GM18868 (cell line): ENCODE measurements at regions not wholly inside any gene's neighbourhood (a gene's known extent, or its start where the extent isn't known, plus 50 kb on each side); places are given as distances from the start of the nearest gene placed in this dataset.

ENCODE experiments used
- ATAC-seq: cut with Tn5 transposase; IDR thresholded peaks from one replicate; pipeline ENCODE4 v1.9.1; 2021; ENCODE audit warnings: mild to moderate bottlenecking, moderate library complexity; ENCODE audit not compliant: unreplicated experiment

DNA sequence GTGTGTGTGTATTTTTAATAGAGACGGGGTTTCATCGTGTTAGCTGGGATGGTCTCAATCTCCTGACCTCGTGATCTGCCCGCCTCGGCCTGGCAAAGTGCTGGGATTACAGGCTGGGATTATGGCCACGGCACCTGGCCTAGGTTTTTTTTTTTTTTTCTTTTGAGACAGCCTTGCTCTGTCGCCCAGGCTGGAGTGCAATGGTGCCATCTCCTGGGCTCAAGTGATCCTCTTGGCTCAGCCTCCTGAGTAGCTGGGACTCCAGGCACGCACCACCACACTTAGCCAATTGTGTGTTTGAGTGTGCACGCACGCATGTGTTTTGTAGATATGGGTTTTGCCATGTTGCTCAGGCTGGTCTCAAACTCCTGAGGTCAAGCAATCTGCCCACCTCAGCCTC lies 629.8 kb downstream of the ETV1 start:
- no peak for ATAC-seq

DNA sequence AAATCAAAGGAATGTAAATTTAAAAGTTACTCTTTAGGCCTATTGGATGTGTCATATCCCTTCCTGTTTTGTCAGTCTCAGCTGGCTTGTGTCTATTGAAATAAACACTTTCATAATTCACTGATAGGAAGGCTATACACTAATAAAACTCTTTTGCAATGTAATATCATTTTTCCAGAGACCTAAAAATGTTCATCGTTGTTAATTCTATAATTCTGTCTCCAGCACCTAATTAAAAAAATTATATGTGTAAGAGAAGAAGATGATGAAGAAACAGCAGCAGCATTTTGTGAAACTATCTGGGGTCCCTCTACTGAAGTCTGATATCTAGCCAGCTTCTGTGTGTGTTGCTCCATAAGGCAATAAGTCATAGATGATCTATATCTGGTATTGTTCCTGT lies 602.7 kb downstream of the ETV1 start:
- no peak for ATAC-seq

DNA sequence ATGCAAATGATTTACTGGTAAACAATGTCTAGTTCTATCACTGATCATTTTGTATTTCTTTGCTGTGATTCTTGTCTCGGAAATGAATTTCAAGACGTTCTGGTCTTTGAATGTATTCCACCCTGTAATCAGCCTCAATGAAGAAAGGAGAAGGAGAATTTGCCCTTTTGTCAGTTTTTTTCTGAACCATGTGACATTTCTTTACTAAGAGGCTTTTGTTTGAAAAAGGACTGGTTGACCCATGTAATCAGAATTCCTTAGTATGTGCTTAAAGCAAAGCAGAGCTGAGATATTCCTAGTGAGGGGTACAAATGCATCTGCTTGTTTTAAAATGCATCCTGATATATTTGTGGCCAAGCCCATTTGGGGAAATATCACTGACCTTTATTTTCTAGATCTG lies 581.6 kb downstream of the ETV1 start:
- no peak for ATAC-seq

DNA sequence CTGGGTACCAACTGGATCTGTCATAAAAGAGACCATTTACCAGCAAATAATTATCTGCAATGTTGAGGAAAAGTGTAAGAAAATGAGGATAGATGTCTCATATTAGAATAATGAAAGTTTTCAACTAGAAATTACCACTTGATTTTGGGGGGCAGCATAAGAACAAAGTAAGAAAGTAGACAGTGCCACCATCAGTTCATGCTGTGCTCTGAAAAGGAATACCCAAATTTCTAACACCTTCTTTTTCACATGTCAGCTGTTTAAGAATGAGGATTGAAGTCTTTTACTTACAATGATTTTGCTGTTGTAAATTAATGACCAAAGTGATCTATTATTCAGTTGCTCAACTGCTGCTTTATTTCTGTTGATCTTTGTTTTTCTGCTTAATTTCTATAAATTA lies 578.3 kb downstream of the ETV1 start:
- no peak for ATAC-seq

DNA sequence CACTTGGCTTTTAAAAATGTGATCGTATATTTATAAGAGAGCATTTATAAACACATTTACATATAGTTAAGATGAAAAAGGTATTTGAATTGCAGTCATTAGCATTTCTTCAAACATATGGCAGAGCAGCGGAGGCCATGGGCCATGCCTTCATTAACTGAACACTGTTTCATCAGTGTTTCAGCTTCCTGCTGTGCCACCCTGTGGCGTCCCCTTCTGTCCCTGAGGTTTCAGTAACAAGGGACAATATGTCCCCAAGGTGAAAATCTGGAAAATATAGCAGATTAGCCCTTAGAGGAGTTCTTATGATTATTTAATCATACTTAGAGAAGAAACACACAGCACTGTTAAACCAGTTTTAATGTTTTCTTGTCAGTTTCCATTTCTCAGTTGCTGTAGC lies 577.8 kb downstream of the ETV1 start:
- no peak for ATAC-seq

DNA sequence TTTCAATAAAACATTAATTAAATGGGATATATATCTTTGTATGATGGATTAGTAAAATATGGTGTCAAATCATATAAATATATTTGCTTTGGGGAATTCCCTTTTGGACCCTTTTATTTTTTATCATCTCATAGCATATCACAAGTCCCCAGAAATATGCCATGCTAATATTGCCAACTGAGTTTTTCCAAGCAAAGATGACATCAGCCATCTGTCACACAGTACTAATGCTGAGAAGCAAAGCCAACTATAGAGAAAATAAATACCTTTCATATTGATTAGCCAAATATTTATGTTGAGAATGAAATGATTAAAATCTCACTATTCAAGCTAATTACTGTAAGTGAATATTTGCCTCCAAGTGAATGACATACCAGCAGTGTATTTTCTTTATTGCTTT lies 575.3 kb downstream of the ETV1 start:
- ATAC-seq = no peak

DNA sequence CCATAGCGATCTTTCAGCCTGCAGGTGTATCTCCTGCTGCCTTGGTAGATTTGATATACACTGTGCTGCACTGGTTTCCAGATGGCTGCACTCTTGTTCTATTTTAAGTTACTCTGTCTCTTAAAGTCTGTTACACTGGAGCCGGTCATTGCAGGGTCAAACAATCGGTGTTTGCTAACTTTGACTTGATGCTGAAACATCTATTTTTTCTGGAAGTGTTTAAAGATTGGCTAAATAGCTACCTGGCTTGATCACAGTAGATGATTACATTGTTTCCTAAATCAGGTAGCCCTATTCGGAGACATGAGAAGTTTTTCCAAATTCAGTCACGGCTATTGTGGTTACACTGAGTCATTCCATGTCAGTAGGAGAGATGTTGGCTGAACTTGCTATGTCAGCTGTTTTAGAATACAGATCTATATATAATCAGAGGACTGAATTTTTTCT lies 574.8 kb downstream of the ETV1 start:
- ATAC-seq = no peak

DNA sequence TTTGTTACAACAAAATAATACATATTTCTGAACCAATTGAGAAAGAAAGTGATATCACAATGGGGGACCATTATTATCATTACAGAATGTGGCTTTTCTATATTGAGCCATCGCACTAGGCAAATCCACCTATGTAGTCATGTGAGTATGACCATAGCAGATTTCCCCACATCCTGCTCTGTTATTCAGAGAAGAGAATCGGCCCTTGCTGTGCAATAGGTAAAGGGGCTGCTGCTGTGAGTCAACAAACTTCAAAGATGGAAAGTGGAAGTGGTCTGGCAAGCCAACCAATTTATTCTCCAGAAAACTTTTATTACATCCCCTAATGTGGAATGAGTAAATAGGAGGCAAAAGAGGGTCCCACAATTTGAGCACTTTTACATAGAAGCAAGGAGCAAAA lies 573.4 kb downstream of the ETV1 start:
- no peak for ATAC-seq

DNA sequence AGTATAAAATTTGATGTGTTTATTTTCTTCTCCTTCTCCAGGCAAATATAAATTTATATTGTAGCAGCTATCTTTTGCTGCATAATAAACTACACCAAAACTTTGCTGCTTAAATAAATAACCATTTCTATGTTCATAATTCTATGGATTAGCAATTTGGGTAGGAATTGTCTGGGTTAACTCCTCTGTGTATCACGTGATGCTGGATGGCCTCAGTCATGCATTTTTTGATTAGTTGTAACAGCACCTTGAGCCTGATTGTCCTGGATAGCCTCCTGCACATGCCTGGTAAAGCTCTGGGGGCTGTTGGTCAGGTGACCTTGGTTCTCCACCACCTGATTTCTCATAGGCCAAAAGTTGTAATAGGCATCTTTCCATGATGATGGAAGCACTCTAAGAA lies 572.9 kb downstream of the ETV1 start:
- no peak for ATAC-seq

DNA sequence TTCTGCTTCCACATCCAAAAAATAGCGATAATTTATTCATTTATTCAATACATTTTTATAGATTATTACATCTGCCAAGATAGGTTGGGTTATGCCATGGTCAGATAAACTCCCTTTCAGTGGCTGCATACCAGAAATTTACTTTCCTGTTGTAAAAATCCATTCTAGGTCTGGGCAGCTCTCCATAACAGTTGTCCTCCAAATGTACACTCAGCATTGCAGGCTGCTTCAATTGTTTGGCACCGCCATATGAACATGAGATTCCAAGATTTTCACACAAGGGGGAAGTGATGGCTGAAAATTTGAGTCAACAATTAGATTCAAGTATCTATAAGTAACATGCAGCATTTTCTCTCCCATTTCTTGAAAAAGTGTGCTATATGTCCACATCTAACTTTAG lies 568.7 kb downstream of the ETV1 start:
- ATAC-seq = no peak

DNA sequence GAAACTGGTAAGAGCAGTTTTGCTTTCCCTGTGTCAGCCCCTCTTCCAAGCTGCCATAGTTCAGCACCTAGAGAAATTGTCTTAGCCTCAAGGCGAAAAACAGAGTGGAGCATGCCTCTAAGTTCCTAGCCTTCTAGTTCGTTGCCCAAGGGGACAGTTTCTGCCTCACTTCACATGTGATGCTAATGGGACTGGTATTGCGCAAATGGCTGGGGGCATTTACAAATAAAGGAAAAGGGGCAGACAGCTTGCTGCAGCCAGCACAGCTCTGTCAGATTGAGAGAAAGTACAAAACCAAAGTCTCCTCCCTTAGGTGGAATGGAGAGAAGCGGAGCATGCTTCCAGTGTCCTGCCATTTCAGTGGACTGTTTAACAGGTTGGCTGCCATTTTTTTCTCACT lies 567.7 kb downstream of the ETV1 start:
- no peak for ATAC-seq

DNA sequence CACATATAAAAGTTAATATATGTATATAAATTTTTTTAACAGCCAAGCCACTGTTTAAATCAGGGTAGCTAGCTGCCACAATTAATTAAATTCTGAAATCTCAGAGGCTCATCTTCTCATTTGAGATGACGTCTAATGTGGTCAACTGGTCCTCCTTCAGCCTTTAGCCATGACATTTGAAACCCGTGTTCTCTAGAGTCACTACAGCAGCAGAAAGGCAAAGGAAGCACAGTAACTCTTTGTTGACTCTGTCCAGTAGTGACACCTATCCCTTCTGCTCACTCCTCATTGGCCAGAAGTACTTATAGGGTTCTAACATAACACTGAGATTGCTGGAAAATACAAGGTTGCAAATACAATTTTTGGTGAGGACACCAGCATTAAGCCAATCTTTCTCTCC lies 555.5 kb downstream of the ETV1 start:
- no peak for ATAC-seq

DNA sequence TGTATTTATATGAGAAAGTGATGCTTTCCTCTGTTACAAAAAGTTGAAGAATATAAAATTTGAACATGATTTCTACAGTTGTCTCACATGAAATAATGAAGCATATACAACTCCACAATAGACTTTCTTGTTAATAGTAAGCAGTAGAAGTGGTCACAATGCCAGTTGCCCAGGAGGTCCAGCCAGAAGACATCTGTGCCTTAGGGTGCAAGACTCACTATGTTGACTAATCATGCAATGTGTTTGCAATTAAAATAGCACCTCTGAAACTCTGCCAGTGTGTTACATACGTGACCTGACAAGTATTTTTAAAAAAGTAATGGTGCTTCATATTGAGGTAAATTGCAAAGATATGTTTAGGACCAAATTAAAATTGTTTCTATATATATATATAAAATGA lies 547.2 kb downstream of the ETV1 start:
- no peak for ATAC-seq

DNA sequence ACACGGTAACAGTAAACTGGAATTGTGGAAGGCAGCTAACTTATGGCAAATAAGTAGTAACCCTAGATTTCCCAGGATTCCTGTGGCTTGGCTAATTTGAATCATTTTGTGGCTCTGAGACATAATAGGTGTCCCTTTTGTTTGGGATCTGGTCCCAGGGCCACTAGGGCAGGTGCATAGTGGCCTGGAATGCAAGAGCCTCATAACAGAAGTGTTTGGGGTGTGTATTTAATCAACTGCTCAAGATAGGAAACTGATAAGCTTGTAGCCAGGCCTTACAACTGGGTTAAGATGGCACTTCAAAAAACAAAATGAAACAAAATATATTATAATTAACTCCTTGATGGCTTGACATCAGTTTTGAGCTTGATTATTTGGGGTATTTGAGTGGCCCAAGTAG lies 541.8 kb downstream of the ETV1 start:
- no peak for ATAC-seq

DNA sequence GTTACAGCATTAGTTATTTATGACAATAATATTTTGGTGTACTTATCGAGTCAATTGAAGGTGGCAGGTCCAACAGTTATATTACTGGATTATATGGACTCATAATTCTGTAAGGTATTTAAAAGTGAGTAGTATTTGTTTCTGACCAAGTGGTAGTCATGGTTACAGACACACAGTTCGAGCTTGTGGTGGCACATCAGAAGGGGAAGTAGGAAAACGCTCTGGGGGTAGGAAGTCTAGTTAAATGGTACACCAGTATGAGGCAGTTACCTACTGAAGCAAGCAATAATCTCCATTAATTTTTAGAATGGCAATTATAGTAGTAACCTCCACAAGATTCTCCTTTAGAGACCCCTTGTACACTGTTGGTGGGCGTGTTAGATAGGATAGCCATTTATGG lies 541.2 kb downstream of the ETV1 start:
- ATAC-seq = no peak

DNA sequence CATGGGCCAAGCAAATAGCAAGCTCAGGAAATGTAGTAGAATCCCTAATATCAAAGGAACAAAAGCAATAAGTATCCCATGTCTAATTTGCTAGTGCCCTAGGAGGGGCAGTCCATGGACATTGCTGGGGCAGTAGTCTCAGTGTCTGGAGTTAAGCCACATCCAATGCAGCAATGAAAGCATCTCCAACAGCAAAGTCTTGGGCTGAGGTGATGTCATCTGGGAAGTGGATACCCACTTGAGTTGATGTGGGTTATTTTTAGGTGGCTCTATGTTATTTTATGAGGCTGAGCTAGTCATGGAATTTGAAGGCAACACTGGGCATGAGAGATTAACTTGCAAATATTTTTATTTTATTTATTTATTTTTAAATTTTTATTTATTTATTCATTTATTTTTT lies 540.0 kb downstream of the ETV1 start:
- no peak for ATAC-seq

DNA sequence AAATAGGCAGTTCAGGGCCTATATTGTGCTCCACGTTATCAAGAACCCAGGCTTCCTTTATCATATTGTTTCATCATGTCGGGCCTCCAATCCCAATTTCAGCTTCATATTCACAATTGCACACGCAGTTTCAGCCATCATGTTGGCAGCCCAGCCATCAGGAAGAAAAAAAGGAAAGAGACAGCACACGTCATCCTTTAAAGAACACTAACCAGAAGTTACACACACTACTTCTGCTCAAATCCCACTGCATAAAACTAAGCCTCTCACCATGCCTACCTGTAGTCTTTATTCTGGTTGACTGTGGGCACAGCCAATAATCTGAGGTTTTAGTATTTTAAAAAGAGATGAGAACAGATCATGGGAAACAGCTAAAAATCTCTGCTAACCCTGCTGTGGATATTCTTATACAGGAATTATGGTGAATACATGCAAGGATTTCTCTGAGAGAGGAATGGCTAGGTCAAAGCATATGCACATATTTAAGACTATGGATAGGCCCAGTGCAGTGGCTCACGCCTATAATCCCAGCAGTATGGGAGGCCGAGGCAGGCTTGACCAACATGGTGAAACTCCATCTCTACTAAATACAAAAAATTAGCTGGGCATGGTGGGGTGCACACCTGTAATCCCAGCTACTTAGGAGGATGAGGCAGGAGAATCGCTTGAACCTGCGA lies 534.4 kb downstream of the ETV1 start:
- ATAC-seq = no peak

DNA sequence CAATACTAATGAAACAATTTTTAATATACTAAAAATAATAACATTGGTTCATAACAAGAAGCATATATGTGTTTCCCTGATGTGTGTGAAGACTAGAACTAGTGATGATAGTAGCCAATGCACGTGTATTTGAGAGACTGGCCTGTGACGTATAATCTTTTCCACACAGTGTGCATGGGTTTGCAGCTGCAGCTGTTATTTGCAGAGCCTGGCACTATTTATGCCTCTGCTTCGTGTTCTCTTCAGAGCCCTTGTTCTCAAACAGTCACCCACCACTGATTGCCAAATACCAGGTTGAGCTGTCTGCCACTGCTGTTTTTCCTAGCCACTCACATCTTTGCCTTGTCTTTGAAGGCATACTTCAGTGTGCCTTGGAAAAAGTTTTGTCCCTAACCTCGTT lies 531.7 kb downstream of the ETV1 start:
- ATAC-seq = no peak

DNA sequence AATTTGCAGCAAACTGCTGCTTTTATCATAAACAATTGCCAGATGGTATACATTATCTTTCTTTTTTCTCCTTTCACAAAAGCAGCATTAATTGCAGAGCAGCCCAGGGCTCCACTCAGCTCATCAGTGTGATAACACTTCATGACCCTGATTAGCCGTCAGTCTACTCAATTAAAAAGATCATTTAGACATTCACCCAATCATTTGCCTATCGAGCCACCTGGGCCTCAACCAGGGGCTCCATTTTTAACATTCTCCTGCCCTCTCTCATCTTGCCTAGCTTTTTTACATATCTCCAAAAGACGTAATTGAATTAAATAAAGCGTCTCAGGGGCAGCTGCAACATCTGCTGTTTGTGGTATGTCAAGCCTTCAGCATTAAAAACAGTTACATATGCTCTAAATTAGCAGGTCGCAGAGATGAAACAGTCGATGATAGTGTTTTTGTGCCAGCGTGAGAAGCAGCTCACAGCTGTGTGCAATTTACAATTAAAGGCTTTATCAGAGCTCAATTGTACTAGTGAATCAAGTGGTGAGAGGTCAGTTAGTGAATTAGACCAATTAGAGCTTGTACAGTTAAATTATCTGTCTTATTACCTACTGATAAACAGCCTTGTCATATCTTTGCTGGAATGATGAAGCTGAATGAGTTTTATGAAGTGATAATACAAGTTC lies 522.5 kb downstream of the ETV1 start:
- no peak for ATAC-seq

DNA sequence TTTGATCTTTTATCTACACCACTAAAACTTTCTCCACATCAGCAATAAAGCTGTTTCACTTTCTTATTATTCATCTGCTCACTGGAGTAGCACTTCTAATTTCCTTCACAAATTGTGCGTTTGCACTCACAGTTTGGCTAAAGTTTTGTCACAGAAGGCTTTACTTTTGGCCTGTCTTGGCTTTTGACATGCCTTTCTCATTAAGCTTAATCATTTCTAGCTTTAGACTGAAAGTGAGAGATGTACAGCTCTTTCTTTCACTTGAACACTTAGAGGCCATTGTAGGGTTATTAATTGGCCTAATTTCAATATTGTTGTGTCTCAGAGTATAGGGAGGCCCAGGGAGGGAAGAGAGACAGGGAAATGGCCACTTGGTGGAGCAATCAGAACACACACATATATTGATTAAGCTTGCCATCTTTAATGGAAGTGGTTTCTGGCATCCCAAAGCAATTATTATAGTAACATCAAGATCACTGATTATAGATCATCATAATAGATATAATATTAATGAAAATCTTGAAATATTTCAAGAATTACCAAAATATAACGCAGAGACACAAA lies 512.5 kb downstream of the ETV1 start:
- no peak for ATAC-seq

DNA sequence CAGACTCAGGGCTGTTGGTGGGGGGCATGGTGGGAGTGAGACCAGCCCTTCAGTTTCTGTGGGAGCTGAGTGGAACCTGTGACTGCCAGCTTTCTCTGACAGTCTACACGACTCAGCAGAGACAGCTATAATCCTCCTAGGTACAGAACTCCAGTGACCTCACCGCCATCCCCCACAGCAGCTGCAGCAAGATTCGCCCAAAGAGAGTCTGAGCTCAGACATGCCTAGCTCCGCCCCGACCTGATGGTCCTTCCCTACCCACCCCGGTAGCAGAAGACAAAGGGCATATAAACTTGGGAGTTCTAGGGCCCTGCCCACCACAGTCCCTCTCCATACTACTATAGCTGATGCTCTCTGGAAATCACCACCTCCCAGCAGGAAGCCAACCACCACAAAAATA lies 500.1 kb downstream of the ETV1 start:
- no peak for ATAC-seq

DNA sequence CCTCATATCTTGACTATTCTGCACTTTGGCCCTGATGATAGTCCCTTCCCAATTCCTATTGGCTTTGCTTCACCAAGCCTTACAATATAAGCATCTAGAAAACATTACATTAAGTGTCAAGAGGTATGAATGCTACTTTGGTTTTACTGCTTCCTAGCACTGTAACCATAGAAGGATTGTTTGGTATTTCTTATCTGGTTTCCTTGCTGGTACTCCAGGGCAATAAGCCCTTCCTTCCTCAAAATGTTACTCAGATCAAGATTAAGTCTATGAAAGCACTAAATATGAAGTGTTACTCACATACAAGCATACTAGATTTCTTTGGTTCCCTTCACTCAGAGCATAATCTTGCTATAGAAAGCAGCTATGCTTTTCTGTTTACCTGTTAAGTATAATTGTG lies 492.5 kb downstream of the ETV1 start:
- ATAC-seq = no peak

DNA sequence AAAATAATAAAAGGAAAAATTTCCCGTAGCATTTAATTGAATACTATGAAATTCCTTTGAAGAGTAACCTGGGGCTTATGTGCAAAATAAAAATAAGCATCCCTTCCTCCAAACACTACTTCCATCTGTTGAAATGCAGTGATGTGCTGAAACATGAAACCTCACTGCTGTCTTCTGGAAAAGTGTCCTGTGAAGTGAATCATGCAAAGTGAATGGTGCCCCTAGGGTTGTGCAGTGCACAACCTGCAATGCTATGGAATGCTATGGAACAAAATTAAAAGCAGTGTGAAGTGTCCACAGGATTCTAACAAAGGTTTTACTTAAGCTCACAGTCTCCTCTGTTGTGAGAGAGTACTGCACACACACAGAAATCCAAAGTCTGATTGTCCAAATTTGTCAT lies 480.9 kb downstream of the ETV1 start:
- ATAC-seq = no peak
